Fibroblast of villous mesenchyme (primary cell): ENCODE measurements at regions not wholly inside any gene's neighbourhood (a gene's known extent, or its start where the extent isn't known, plus 50 kb on each side); places are given as distances from the start of the nearest gene placed in this dataset.

Experiments
- DNase-seq: peaks from one replicate; pipeline ENCODE4 v3.0.0-alpha.2; 2010; ENCODE audit warnings: low read depth
- H3K4me3 ChIP-seq: 2 replicates; pipeline ENCODE4 v1.5.1; 2011; ENCODE audit warnings: low read depth, mild to moderate bottlenecking, low read length
- TF ChIP-seq, protein P1 (sequence below): IDR thresholded peaks from 2 replicates; pipeline ENCODE4 v1.5.1; 2012; ENCODE audit warnings: low read depth, mild to moderate bottlenecking, low read length; ENCODE audit not compliant: insufficient read depth

GRCh38 chr15:29343229-29343628 lies 73.6 kb upstream of the NSMCE3 start:
- TF ChIP-seq, protein P1, sequence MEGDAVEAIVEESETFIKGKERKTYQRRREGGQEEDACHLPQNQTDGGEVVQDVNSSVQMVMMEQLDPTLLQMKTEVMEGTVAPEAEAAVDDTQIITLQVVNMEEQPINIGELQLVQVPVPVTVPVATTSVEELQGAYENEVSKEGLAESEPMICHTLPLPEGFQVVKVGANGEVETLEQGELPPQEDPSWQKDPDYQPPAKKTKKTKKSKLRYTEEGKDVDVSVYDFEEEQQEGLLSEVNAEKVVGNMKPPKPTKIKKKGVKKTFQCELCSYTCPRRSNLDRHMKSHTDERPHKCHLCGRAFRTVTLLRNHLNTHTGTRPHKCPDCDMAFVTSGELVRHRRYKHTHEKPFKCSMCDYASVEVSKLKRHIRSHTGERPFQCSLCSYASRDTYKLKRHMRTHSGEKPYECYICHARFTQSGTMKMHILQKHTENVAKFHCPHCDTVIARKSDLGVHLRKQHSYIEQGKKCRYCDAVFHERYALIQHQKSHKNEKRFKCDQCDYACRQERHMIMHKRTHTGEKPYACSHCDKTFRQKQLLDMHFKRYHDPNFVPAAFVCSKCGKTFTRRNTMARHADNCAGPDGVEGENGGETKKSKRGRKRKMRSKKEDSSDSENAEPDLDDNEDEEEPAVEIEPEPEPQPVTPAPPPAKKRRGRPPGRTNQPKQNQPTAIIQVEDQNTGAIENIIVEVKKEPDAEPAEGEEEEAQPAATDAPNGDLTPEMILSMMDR, result no peak
- H3K4me3 ChIP-seq, result no peak overlapping the region
- no peak for DNase-seq

DNA sequence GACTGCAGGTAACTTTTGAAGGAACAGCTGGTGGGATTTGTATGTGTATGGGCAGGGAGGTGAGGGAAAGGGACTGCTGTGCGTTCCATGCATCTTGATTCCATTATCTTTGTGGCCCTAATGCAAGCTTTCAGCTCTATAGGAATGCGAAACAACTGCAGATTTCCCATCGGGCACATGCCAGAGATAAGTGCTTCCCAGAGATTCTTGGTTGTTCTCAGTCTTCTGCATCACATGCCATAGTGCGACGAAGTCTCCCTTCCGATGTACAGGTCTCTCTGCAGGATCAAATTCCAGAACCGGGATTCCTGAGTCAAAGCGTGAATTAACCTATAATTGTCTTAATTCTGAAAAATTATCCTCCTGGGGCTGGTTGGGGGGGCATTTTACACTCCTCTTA lies 72.6 kb upstream of the NSMCE3 start:
- no peak overlapping the region for H3K4me3 ChIP-seq
- TF ChIP-seq, protein P1, result no peak
- no peak for DNase-seq

GRCh38 chr15:29337156-29337959 lies 67.7 kb upstream of the NSMCE3 start:
- DNase-seq, result no peak
- no peak overlapping the region for H3K4me3 ChIP-seq
- TF ChIP-seq, protein P1, result no peak

DNA sequence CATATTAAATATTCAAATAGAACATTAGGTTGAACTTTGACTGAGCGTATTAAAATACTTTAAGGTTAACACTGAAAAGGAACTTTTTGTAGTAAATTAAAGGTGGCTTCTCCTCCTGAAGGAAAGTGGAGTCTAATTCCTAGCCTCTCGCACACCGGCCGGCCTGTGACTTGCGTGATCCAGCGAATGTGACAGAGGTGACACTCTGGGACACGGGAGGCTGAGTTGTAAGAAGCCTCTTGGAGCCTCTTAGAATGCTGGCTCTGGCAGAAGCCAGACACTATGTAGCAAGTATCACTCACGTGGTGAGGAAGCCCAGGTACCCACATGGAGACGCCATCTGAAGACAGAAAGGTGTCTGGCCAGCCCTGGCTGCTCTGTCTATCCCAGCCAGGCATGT lies 64.9 kb upstream of the NSMCE3 start:
- TF ChIP-seq, protein P1, result no peak
- DNase-seq, result no peak
- no peak overlapping the region for H3K4me3 ChIP-seq

DNA sequence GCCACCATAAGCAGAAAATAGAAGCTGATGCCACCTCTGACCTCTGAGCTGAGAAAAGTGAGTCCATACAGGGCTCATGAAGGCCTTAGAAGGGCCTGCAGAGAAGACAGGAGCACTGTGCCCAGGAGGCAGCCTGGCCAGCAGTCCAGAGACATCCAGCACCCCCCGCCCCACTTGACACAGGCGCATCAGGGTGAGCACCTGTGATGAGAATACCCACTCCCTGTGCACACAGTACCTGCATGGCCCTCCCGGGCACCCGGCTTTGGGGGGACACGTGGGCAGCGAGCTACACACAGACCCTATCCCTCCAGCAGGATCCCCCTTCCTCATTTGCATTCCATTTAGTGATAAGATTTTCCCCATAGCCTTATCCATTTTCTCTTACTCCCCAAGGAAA lies 63.6 kb upstream of the NSMCE3 start:
- no peak for DNase-seq
- TF ChIP-seq, protein P1, result no peak

GRCh38 chr15:29331669-29332068 lies 62.0 kb upstream of the NSMCE3 start:
- TF ChIP-seq, protein P1, result no peak
- H3K4me3 ChIP-seq, result no peak overlapping the region
- DNase-seq, result no peak

More for the DNA sequence above, 63.6 kb upstream of the NSMCE3 start:
- no peak overlapping the region for H3K4me3 ChIP-seq

DNA sequence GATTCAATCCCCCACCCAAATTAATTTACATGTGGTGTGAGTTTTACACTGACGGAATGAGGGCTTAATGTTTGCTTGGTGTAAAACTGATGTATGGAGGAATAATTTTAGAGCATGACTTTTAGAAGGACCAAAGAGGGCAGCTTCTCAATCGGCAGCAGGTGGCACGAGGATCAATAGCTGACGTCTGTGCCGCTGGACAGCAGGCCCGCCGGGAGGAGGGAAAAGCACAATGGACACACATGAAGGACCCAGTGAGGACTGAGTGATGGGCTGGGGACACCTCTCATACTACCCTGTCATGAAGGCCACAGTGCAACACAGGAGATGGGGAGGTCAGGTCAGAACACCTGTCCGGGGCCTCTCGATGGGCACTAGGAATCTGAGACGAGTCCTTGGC lies 61.4 kb upstream of the NSMCE3 start:
- no peak for DNase-seq
- no peak overlapping the region for H3K4me3 ChIP-seq
- TF ChIP-seq, protein P1, result no peak
